ENCODE measurements at regions not wholly inside any gene's neighbourhood (a gene's known extent, or its start where the extent isn't known, plus 50 kb on each side); places are given as distances from the start of the nearest gene placed in this dataset.

DNA sequence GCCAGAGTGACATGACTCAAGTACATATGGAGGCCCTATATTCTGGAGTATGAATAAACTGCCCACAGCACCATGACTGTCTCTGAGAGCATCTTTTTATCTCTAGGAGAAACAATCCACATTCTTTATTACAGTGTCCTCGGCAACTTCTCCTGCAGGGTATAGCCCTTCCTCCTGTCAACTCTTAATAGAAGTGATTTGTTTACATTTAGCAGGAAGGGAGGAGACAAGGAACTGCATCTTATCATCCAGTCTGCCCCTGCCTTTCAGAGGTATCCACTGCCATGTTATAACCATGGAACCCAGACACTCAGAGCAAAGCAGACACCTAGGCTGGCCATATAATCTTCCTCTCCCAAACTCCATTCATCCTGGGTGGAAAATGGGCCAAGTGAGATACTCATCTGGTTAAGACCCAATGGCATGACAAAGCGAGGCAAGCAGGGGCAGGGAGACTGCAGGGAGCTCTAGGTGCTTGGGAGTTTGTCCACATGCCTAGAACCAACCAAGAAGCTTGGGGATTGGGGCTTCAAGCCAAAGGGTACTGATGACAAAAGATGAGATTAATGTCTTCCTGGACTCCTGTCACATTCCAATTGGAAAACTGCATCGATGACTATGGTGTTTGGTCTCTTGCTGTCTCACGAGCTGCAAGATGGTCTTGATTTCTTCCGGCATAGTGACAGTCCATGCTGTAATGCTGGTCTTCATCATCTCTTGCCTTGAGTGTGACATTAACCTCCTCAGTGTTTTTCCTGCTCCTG lies 620.5 kb upstream of the KLF4 start:
- H3K4me3 ChIP-seq (ENCODE audit: low read depth, low read length) = no peak overlapping the region
- no peak for DNase-seq (ENCODE audit: low read depth)
- TF ChIP-seq MAX (IDR thresholded peaks at IDR 0.05; ENCODE audit: low read depth, low read length) (no peak), MYC (IDR thresholded peaks at IDR 0.05; ENCODE audit: low read depth, low read length) (no peak), POLR2A (IDR thresholded peaks at IDR 0.05; ENCODE audit: extremely low read depth, insufficient read length) (no peak)
- TF ChIP-seq, protein P1, sequence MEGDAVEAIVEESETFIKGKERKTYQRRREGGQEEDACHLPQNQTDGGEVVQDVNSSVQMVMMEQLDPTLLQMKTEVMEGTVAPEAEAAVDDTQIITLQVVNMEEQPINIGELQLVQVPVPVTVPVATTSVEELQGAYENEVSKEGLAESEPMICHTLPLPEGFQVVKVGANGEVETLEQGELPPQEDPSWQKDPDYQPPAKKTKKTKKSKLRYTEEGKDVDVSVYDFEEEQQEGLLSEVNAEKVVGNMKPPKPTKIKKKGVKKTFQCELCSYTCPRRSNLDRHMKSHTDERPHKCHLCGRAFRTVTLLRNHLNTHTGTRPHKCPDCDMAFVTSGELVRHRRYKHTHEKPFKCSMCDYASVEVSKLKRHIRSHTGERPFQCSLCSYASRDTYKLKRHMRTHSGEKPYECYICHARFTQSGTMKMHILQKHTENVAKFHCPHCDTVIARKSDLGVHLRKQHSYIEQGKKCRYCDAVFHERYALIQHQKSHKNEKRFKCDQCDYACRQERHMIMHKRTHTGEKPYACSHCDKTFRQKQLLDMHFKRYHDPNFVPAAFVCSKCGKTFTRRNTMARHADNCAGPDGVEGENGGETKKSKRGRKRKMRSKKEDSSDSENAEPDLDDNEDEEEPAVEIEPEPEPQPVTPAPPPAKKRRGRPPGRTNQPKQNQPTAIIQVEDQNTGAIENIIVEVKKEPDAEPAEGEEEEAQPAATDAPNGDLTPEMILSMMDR (IDR thresholded peaks at IDR 0.05; ENCODE audit: low read depth, low read length) = no peak

GRCh38 chr9:108108852-108109448 lies 619.4 kb upstream of the KLF4 start:
- no peak for TF ChIP-seq MYC (IDR thresholded peaks at IDR 0.05; ENCODE audit: low read depth, low read length)
- no peak for TF ChIP-seq POLR2A (IDR thresholded peaks at IDR 0.05; ENCODE audit: extremely low read depth, insufficient read length)
- TF ChIP-seq, protein P1 (IDR thresholded peaks at IDR 0.05; ENCODE audit: low read depth, low read length) = no peak
- TF ChIP-seq MAX (IDR thresholded peaks at IDR 0.05; ENCODE audit: low read depth, low read length) = no peak
- H3K4me3 ChIP-seq (ENCODE audit: low read depth, low read length) = no peak overlapping the region
- DNase-seq (ENCODE audit: low read depth) = no peak

DNA sequence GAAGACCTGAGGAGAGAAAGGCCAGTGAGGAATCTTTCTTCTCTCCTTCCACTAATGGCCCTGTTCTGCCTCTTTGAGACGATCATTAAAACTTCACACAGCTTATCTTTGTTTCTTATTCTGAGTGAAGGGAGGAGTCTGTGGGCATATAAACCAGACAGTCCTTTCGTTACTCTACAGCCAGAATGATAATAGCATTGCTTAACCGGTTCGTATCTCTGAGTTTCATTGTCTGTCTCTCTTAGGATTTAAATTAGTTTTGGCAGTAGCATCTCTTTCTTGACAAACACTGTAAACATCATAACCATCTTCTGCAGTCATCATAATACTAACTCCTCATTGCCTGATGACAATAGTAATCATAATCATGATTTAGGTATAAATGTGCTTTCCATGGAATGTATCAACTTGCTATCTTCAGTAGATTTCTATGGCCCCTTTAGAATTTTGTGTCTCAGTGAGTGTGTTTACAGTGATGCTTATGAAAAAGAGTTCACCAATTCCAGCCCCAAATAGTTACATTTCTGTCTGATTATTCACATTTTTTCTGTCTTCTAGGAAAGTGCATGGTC lies 618.8 kb upstream of the KLF4 start:
- DNase-seq (ENCODE audit: low read depth) = no peak
- TF ChIP-seq MYC (IDR thresholded peaks at IDR 0.05; ENCODE audit: low read depth, low read length) = no peak
- TF ChIP-seq, protein P1 (IDR thresholded peaks at IDR 0.05; ENCODE audit: low read depth, low read length) = no peak
- TF ChIP-seq POLR2A (IDR thresholded peaks at IDR 0.05; ENCODE audit: extremely low read depth, insufficient read length) = no peak
- TF ChIP-seq MAX (IDR thresholded peaks at IDR 0.05; ENCODE audit: low read depth, low read length) = no peak
- no peak overlapping the region for H3K4me3 ChIP-seq (ENCODE audit: low read depth, low read length)

GRCh38 chr9:108105885-108106284 lies 616.3 kb upstream of the KLF4 start:
- DNase-seq (ENCODE audit: low read depth) = no peak
- TF ChIP-seq MYC (IDR thresholded peaks at IDR 0.05; ENCODE audit: low read depth, low read length) (no peak), MAX (IDR thresholded peaks at IDR 0.05; ENCODE audit: low read depth, low read length) (no peak), POLR2A (IDR thresholded peaks at IDR 0.05; ENCODE audit: extremely low read depth, insufficient read length) (no peak)
- TF ChIP-seq, protein P1 (IDR thresholded peaks at IDR 0.05; ENCODE audit: low read depth, low read length) = no peak
- no peak overlapping the region for H3K4me3 ChIP-seq (ENCODE audit: low read depth, low read length)

DNA sequence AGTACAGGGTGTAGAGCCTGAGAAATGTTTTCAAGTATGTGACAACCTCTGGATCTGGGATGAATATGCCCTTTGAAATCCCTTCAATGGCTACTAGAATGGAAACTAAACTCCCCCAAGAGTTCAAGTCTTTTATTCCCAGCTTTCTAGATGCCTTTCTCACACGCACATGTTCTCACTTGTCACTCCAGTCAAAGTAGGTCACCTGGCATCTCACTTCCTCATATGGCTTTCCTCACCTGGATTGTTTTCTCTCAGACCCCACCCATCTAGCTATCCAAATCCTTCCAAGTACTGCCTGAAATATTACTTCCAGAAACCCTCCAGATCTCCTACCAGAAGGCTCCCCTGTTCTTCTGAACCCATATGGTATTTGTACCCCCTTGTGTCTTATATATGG lies 615.4 kb upstream of the KLF4 start:
- no peak overlapping the region for H3K4me3 ChIP-seq (ENCODE audit: low read depth, low read length)
- TF ChIP-seq MYC (IDR thresholded peaks at IDR 0.05; ENCODE audit: low read depth, low read length) (no peak), MAX (IDR thresholded peaks at IDR 0.05; ENCODE audit: low read depth, low read length) (no peak), POLR2A (IDR thresholded peaks at IDR 0.05; ENCODE audit: extremely low read depth, insufficient read length) (no peak)
- TF ChIP-seq, protein P1 (IDR thresholded peaks at IDR 0.05; ENCODE audit: low read depth, low read length) = no peak
- no peak for DNase-seq (ENCODE audit: low read depth)
